ENCODE measurements at regions not wholly inside any gene's neighbourhood (a gene's known extent, or its start where the extent isn't known, plus 50 kb on each side); places are given as distances from the start of the nearest gene placed in this dataset.

DNA sequence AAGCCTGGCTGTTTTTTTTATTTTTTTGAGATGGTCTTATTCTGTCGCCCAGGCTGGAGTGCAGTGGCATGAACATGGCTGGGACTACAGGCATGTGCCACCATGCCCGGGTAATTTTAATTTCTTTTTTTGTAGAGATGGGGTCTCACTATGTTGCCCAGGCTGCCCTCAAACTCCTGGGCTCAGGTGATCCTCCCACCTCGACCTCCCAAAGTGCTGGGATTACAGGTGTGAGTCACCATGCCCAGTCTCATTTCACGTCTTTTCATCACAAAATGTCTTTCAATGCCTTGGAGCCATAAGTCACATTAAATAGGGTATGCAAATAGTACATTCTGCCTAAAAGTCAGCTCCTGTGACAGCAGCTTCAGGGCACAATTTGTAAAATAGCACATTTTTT lies 52.8 kb downstream of the SOX2 start:
- DNase-seq (ENCODE audit: low spot score): no peak

DNA sequence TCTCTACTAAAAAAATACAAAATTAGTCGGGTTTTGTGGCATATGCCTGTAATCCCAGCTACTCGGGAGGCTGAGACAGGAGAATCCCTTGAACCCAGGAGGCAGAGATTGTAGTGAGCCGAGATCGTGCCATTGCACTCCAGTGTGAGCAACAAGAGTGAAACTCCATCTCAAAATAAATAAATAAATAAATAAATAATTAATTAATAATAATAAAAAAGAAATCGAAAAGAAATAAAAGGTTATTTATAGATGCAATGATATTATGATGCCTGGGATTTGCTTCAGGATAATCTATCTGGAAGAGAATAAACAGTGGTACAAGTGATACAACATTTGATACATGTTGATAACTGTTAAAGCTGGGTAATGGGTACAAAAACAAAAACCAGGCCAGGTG lies 58.6 kb downstream of the SOX2 start:
- DNase-seq (ENCODE audit: low spot score): no peak

DNA sequence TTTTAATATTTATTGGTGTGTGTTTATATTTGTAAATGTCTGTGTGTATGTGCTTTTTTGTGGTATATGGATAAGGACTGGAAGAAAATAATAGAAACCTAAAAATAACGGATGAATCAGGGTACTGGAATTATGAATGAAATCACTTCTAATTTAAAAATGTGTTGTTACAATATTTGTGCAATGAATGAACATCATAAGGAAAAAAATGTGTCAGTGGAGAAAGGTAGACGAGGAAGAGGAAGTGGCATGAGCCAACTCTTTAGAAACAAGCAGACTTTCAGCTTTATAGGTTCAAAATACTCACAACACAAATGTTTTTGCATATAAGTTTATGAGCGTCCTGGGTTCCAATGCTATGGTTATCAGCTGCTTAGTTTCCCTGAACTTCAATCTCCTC lies 59.4 kb downstream of the SOX2 start:
- no peak for DNase-seq (ENCODE audit: low spot score)

DNA sequence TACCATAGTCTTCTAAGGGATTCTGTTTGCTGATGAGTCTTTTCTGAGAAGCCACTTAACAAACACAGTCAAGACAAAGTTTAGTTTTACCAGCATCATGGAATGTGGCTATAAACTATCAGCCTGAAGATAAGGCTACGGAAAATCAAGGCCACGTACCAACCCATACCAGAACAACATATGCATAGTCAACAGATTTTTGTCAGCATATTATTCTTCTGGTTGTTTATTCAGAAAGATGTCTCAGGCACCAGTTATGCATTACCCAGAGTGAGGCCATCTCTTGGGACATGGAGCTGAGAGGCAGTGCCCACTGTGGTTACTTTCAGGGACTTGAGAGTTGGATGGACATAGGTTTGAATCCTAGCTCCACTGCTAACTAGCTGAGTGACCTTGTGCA lies 60.4 kb downstream of the SOX2 start:
- no peak for DNase-seq (ENCODE audit: low spot score)

DNA sequence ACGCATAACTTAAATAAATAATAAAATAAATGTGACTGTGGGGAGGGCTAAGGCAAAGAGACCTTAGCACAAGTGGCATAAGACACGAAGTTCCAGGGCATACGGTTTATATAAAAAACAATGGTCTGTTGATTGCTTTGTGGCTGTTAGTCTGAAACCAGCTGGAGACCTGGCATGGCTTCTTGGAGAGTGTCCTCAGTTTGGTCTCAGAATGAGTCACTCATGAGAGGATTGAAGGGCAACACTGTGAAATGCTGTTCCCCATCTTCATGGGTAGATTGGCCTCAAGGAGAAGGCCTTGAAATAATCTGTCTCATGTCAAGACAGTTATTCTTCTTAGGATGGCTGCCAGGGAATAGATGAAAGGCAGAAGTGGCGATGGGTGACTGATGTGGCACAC lies 62.2 kb downstream of the SOX2 start:
- no peak for DNase-seq (ENCODE audit: low spot score)

DNA sequence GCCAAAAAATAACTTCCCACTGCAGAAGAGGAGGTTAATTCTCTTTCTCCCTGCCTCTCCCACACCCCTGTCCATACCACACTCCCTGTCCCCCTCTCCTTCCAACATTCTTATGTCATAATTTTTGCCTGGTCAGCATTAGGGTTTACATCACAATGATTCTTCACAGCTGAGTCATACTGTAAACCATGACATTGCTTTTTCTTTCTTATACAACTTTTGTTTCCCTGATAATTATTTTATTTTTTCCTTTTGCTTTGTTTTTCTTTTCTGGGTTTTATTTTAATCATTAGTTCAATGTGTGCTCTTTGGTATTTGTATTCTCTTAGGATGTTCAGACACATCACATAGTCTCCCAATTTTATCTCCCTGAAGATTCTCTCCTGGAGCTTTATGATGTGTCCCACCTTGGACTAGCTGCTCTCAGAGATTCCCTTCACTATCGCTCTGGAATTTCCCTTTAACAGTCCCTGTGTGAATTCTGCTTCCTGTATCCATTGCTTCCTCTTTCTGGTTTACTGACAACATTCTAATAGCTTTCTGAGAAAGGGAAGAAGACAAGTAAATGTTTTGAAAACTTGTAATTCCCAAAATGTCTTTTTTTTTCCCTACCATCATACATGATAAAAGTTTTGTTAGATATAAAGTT lies 70.7 kb downstream of the SOX2 start:
- DNase-seq (ENCODE audit: low spot score): peak; percentile 33

DNA sequence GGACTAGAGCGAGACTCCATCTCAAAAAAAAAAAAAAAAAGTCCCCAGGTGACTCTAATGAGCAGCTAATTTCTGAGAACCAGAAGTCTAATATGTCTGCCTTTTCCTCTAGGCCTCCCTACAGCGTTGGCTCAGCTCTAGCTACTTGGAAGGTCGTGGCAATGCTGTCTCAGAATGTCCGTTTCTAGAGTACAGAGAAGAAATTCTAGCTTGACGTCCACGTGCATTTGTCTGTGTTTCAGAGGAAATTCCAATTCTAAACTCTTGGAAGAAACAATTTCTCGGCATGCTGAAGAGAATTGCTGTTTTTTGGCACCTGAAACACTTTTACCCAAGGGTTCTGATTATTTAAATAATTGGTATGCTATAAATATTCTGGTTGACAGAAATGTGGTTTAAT lies 78.8 kb downstream of the SOX2 start:
- no peak for DNase-seq (ENCODE audit: low spot score)

DNA sequence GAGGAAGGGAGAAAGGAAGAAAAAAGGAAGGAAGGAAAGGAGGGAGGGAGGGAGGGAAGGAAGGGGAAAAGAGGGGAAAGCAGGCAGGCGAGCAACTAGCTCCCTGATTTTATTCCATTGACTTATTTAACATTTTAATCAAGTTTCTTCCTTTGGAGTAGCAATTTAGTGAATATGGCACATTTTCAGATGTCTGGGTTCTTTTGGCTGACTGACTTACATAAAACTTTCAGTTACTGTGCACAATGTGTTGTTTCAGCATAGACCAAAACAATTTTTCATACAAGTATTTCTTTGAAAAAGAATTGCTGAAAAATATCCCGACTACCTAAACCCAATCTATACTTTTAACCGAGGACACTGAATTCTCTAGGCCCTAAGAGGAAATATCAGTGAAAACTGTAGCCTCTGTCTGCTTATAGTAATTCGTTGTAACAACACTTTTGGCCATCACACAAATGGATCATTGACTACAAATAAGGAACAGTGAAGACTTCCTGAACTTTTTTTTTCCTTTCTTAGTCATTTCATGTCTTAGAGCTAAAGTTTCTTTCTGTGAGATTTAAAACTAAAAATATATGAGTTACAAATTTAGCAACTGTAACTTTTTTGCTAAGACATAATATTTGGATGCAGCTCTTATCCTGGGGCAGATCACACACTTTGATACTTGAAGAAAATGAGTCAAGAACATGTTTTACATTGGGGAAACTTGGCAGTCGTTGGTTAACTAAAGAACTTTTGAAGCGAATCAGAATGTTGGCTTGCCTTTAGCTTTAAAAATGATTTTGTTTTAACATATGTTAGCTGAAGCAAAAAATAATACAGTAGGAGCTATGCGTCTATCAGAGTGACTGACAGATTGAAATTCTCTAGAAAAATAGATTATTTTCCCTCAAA lies 79.6 kb downstream of the SOX2 start:
- no peak for DNase-seq (ENCODE audit: low spot score)

DNA sequence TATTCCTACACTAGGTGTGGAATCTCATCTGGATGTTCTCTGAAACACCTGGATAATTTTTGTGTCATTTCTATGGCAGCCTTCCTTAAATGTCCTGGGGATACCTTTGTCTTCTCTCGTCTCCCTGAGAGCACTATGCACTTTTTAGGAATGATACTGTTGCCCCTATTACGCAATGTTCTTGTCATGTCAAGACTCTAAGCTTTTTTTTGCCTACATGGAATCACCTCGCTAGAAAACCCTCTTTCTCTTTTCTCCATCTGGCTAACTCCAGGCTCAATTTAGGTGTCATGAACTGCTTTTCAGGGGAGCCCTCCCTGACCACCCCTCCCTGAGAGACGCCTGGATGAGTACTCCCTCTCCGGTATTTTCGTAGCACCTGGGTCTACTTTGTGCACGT lies 81.3 kb downstream of the SOX2 start:
- DNase-seq (ENCODE audit: low spot score): no peak

DNA sequence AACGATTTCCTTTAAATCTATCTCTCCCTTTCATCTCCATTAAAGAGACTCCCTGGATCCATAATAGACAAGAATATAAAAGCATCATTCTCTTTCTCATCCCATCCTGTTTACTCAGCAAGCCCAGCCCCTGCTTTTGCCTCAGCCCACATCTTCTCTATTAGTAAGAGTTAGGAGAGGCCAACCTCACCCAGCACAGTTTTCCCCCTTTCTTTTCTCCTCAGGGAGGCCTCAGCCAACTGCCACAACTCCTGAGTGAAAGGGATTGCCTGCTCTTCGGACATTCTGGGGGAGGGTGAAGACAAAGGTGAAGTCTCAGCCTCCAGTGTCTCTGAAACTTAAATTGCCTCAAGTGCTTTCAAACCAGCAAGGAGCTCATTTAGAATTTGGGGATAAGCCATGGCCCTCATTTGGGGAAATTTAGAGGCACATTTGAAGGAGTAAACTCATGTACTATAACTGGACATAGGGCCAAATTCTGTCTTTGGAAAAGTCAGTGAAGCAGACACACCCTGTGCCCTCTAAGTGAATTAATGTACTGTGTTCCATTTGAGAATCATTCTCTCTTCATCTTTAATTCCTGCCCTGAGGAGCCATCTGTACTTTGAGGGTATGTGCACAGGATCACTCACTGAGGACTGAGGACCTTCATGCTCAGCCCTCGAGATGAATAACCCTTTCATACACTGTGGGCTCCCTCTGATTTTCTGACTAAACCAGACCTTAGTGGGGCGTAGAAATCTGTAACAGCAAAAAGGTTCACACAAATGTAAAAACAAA lies 82.5 kb downstream of the SOX2 start:
- no peak for DNase-seq (ENCODE audit: low spot score)

DNA sequence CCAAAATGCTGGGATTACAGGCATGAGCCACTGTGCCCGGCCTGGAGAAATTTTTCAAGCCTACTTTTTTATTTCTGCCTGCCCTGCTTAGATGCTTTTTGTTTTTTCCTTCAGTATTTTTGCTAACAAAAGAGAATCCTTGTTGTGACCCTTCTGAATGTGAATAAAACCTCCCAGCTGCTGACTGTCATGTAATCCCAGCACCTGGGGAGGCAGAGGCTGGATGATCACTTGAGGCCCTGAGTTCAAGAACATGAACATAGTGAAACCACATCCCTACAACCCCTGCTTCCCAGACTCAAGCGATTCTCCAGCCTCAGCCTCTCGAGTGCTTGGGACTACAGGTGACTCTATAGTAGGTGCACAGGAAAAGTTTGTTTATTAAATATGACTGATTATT lies 84.9 kb downstream of the SOX2 start:
- no peak for DNase-seq (ENCODE audit: low spot score)

DNA sequence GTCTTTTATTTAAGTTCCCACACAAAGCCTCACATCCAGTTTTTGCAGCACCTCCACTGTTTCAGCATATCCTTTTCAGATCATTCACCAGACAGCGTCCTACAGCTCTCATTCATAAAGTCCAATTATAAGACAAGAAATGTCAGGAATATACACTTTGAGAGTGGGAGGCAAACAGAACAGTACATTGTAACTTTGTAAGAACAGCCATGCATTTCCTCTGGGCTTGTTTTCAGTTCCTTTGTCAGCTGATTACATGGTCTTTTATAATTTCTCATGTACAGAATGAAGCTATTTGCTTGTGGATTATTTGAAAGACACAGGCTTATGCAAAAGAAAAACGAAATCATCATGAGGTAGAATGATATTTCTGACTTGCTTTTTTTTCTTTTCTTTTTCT lies 85.7 kb downstream of the SOX2 start:
- DNase-seq (ENCODE audit: low spot score): no peak

DNA sequence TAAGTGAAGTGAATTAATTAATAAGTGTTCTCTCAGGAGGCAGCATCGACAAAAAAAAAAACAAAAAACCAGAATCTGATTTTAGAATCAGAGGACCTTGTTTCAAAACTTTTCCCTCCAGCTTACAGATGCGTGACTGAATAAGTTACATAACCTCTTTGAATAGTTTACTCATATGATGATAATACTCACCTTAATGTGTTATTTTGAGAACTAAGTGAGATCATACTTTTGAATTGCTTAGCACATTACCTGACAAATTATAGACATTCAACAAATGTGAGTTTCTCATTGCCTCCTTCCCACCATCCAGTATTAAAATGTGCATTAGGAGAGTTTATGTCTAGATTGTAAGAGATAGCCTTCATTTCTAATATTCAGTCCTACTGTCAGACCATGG lies 94.0 kb downstream of the SOX2 start:
- DNase-seq (ENCODE audit: low spot score): no peak

DNA sequence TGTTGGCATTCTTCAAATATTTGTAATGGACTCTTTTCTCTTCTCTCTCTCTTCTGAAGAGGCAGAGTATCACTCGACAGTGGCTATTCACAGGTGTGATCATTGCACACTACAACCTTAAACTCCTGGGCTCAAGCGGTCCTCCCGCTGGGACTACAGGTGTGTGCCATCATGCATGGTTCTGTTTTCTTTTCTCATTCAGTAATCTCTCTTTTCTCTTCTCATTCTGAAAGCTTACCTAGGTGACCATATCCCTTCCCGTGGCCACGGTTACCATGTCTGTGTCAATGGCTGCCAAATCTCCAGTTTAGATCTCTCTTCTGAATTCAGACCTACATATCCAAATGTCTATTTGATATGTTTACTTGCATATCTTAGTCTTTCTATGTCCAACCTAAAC lies 96.3 kb downstream of the SOX2 start:
- no peak for DNase-seq (ENCODE audit: low spot score)

DNA sequence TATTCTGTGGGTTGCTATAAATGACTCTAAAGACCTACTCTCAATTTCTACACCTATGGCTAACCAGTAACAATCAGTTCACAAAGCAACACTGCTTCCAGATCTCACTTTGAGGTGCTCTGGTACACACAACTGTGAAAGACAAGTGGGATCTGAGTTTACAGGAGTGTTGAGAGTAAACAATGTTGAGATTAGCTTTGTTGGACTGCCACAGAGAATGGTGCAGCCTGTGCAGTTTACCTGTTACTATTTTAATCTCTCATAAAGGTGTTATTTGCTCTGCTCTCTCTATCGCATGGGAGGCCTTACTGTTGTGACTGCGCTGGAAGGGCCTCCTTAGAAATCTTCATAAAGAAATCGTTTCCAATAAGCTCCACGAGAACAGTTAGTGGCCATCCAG lies 112.0 kb downstream of the SOX2 start:
- no peak for DNase-seq (ENCODE audit: low spot score)

DNA sequence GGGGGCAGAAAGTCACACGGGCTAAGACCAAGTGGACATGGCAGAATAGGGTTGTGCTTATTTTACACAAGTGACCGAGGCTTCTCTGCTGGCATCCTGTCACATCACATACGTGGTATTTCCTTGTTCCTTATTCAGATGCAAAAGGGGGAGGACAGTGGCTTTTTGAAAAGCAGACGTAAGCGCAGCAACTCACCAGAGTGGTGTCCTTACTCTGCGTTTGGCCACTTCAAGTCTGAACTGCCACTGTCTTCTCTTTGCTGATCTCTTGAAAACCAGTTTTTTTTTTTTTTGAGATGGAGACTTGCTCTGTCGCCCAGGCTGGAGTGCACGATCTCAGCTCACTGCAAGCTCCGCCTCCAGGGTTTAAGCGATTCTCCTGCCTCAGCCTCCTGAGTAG lies 113.2 kb downstream of the SOX2 start:
- DNase-seq (ENCODE audit: low spot score): no peak

DNA sequence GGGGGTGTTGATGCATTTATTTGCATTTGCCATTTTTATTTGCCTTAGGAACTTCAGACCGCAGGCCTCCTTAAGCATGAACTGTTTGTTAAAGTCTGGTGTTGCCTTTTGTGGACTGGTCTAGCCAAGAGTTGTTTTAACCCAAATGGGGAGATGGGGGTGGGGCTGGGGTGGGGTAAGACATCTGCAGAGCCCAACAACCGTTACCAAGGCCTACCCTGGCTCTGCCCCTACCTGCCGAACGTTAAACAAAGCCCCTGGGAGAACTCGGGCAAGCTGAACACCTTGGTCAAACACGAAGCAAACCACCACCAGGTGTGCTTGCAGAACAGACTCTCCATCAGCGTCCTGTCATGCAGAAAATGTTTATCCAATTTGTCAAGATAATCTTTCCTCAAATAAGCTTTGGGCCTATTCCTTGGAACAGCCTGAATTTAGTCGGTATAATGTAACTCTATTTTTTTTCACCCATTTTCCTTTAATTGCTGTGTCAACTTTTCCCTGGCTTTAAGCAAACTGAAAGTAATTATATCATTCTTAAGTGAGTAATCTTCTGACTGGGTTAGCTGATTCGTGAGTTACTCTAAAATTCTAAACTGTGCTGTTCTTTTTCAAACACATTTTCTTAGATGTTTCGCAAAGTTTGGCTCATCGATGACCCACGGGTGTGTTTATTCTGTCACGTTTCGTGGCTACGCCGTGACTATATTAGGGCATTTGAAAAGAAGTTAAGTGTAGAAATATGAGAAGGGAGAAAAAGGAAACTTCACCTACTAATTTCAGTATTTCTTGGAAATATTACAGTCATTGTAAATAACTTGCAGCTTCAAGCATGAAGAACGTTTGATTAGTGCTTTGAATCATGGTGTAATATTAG lies 127.6 kb downstream of the SOX2 start:
- no peak for DNase-seq (ENCODE audit: low spot score)

DNA sequence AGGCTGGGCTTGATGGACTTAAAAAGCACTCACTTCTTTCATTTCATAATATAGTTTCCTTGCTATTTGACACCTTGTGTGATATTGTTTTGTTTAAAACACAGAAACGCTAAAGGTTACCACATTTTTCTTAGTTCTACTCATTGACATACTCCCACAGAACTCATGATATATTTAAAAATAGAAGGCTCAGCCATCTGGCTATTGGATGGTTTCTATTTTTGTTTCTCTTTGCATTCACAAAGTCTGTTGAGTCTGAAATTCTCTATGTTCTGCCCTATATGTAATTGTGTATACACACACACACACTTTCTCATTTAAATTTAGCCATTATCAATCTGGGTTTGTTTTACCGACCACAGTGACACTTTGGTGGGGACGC lies 128.2 kb downstream of the SOX2 start:
- DNase-seq (ENCODE audit: low spot score): no peak

DNA sequence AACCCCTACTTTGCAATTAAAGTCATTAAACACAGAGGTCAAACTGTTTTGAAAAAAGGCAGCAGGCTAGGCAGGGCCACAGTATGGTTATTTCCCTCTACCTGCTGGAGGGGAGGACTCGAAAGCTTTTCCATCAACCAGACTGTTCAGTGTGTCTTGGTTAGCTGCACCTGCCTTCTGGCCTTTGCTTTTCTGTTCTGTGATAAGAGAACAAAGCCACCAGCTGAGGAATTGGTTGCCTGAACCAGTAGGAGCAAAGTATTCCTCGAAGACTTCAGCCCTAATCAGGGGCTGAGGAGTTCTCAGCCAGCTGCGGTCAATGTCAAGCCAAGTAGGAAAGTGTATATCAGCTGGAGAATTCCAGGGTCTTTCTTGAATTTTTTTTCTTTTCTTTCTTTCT lies 132.5 kb downstream of the SOX2 start:
- no peak for DNase-seq (ENCODE audit: low spot score)

DNA sequence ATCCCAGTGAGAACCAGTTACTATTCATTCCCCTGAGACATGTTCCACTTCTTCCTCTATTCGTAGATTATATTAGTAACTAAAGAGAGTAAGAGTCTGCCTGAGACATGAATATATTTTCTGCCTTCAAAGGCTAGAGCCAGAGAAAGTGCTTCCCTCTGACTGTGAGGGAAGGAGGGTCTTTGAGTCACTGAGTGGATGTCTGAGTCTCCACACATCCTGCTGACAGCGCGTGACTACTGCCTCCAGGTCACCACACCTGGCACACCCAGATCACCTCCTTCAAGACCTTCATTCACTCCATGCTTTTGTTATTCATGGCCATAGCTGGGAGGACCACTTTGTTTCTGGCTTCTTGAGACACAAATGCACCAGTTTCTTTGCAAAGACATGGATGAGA lies 135.6 kb downstream of the SOX2 start:
- no peak for DNase-seq (ENCODE audit: low spot score)

DNA sequence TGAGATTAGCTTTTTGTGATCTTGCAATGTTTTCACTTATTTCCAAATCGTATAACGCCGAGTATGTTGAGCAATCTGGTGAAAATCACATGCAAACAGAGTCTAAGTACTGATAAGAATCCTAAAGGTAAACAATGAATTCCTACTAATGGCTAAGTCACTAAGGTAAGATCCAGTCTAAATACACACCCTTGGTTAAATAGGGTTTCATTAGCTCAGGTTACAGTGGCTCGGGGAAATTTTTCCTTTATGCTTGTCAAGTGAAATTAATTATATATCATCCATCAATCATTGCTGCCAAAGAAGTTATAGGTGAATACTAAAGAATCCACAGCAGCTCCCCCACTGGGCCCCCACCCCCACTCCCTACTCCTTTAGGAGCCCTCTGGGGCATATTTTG lies 139.3 kb downstream of the SOX2 start:
- no peak for DNase-seq (ENCODE audit: low spot score)

DNA sequence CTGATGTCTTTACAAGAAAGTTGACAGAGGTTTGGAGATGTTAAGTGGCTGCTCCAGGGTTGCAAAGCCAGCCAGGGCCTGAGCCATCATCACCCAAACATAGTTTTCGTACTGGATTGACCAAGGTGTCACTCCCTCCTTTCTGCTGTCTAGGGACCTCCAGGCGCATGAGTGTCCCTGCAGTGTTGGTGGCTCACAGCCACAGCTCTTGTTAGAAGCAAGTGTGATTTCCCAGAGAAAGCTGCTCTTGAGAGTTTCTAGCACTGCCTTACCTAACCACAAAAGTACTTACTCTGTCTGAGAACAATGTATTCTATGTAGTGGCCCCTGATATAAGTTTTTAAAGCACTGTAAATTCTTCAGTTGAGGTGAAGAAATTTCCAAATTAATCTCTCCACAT lies 144.1 kb downstream of the SOX2 start:
- DNase-seq (ENCODE audit: low spot score): no peak
